GM20431 (cell line): ENCODE measurements at regions not wholly inside any gene's neighbourhood (a gene's known extent, or its start where the extent isn't known, plus 50 kb on each side); places are given as distances from the start of the nearest gene placed in this dataset.
"Not testable (repeated sequence)": the region's sequence is repeated elsewhere in the genome, so short reads cannot be mapped to it uniquely, and the experiment has no call there.

Experiments
- in situ Hi-C: fragments of 300-500 bp; cut with MseI, MboI; formaldehyde crosslinking; loops from one replicate; pipeline ENCODE4 v1.15.0; 2020; ENCODE audit warnings: low sequenced_read_pairs; ENCODE audit not compliant: unreplicated experiment

- in situ Hi-C loops = no loop called here
Measured at GRCh38 chr12:92414170-92415070, 268.8 kb upstream of the BTG1 start.

DNA sequence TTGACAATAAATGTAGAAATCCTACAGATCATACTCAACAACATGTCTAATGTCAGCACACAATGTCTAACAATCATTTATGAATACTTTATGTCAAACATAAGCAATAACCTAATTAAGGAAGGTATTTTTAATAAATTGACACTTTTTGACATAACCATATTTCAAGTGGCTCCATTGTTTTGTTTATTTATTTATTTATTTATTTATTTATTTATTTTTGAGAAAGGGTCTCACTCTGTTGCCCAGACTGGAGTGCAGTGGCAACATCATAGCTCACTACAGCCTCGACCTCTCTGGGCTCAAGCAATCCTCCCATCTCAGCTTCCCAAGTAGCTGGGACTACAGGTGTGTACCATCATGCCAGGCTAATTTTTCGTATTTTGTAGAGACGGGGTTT lies 267.6 kb upstream of the BTG1 start:
- in situ Hi-C loops = no loop called here

DNA sequence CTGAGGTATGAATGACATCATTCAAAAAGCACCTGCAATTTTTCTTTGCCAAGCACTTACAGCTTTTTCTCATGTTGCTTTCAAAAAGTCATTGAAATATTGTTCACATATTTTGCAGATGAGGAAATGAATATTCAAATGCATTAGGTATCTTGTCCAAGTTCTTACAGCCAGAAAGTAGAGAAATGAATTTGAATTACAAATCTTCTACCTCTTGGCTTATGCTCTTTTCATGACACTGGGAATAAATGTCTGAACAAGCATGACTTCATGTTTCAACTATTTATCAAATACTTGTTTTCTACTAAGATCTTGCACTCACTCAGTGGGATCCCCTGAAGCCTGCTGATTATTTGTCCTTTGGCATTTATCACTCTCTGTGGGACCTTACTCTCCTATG lies 267.2 kb upstream of the BTG1 start:
- in situ Hi-C loops = no loop called here

DNA sequence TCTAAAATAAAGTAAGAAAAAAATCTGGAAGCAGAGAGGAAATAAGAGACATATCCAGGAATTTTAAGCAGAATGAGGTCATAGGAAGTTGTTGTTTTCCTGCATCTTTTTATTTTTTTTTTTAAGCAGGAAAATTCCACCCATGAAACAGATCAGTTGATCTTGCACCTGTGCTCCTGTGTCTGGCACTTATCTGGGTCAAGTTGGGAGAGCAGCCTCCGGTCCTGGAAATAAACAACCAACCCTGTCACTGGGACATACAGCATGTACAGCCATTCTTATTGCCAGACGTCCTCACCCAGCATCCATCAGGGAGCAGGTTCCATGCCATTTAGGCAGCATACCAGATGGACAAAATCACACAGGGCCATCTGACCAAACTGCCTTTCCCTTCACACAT lies 266.0 kb upstream of the BTG1 start:
- in situ Hi-C loops = no loop called here

DNA sequence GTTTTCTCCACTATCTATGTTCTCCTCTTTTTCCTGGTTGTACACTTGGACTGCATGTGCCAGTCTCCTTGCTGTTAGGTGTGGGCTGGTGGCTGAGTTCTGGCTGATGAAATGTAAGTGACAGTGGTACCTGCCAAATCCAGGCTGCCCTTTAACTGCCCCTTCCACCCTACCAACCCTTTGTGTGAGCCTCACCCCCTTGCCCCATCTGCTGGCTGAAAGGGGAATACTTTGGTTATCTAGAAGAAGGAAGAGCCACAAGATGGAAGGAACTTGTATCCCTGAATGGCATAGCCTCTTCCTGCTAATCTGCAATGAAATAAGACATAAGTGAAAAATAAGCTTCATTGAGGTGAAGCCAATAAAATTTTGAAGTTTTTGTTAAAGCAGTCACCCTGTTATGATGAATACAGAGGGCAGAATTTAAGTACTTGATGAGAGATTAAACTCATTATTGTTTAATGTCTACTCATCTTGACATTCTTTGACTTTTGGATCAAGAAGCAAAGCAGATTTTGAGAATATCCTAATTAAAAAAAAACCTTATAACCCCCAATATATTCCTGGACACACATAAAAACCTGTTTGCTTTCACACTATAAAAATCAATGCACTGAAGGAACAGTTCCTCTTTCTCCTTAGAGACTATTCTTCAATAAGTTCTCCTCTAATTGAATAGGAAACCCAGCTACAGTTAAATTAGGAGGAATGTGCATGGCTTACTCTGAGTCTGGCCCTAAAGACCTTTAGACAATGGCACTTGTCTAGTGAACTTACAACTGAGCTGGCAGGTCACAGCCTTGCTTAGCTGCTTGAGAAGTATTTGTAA lies 262.6 kb upstream of the BTG1 start:
- in situ Hi-C loops = no loop called here

DNA sequence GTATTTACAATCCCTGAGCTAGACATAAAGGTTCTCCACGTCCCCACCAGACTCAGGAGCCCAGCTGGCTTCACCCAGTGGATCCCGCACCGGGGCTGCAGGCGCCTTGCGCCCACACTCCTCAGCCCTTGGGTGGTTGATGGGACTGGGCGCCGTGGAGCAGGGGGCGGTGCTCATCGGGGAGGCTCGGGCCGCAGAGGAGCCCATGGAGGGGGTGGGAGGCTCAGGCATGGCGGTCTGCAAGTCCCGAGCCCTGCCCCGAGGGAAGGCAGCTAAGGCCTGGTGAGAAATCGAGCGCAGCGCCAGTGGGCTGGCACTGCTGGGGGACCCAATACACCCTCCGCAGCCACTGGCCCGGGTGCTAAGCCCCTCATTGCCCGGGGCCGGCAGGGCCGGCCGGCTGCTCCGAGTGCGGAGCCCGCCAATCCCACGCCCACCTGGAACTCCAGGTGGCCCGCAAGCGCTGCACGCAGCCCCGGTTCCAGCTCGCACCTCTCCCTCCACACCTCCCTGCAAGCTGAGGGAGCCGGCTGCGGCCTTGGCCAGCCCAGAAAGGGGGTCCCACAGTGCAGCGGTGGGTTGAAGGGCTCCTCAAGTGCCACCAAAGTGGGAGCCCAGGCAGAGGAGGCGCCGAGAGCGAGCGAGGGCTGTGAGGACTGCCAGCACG lies 260.9 kb upstream of the BTG1 start:
- in situ Hi-C loops = not testable (repeated sequence)

GRCh38 chr12:92405801-92406251 lies 260.2 kb upstream of the BTG1 start:
- in situ Hi-C loops = not testable (repeated sequence)

DNA sequence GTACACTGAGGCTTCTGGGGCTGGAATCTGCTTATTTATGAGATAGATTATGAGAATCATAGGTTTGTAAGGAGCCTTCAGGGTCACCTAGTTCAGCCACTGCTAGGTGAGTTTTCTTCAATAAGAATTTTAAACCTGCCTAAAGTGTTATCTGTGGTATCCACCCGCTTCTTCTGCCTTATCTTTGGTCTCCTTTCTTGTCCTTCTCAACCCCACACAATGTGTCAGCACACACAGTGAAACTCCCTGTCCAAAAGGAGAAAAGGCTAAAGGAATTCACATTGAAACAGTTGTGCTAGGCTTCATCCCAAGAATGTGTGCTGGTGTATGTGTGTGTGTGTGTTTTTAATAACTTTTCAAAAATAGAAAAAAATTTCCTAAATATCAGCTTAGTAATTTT lies 259.3 kb upstream of the BTG1 start:
- in situ Hi-C loops = no loop called here

DNA sequence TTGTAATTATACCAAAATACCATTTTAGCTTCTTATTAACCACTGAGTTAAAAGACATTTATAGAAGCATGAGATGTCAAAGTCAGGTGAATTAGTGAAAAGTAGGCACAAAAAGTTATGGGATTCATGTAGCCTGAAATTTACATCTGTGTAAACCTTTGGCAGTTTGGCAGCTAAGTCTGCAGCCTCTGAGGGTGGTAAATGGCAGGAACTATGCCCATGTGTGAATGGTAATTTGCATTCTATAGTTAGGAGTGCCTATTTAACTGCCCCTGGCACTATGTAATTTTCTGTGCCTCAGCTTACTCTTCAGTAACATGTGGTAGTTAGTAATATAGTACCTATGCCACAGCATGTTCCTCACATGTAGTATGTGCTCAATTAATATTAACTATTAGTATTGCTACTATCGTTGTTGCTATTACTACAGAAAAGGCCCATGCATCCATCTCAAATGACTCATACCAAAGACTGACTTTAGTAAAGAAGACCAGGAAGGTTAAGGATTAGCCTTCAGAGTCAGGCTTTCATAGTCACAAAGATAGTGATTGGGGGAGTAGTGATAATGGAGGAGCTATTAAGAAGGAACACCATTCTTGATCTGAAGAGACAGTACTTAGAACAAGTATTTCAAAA lies 258.7 kb upstream of the BTG1 start:
- in situ Hi-C loops = no loop called here

GRCh38 chr12:92403210-92404175 lies 257.8 kb upstream of the BTG1 start:
- in situ Hi-C loops = no loop called here

DNA sequence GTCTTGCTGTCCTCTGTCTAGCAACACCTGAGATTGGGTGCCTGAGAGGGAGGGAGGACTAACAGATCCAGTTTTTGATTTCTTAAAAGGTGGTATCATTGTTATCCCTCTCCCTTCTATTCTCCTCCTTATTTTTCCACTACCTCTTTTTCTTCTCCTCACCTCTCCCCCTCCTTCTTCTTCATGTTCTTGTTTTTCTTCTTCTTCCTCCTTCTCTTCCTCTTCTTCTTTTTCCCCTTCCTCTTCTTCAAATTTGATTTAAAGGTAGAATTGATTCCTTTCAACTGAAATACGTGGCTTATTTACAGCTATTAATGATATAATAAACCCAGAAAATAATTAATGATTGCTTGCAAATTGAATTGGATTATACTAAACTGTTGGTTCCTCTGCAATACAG lies 256.8 kb upstream of the BTG1 start:
- in situ Hi-C loops = no loop called here

- in situ Hi-C loops = no loop called here
Measured at GRCh38 chr12:92400006-92400405, 254.4 kb upstream of the BTG1 start.

DNA sequence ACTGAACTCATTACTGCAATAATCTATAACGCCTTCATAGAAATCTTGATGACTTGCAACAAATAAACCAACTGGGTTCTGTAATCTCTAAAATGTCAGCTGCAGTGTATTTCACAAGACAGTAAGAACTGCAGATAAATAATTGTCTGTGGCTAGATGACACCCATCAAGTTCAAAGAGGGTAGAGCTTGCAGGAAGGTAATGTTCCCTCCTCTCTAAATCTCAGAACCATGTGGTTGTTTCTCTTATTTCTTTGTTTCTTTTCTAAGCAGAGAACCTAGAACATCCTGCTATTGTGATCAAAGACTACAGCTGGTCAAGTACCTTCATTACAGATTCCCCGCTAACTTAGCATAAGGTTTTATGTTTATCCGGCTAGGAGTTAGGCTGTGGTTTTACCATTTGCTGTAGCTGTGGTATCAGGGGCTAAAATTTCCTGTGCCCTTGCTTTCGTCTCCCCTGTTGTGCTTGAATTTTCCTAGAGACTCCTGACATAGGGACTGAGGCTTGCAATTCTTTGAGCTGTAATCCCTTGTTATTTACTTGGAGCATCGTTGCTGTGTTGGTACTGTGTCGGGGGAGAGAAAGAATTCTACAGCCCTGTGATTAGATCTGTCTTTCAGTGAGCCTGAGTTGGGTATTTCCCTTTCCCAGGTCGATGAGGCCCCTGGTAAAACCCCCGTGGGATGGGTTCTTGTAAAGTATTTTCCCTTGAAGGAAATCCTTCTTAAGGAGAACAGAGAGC lies 253.1 kb upstream of the BTG1 start:
- in situ Hi-C loops = no loop called here

- in situ Hi-C loops = no loop called here
Measured at GRCh38 chr12:92396647-92397252, 251.1 kb upstream of the BTG1 start.

- in situ Hi-C loops = no loop called here
Measured at GRCh38 chr12:92395322-92395721, 249.7 kb upstream of the BTG1 start.

- in situ Hi-C loops = no loop called here
Measured at GRCh38 chr12:92394895-92395294, 249.2 kb upstream of the BTG1 start.

DNA sequence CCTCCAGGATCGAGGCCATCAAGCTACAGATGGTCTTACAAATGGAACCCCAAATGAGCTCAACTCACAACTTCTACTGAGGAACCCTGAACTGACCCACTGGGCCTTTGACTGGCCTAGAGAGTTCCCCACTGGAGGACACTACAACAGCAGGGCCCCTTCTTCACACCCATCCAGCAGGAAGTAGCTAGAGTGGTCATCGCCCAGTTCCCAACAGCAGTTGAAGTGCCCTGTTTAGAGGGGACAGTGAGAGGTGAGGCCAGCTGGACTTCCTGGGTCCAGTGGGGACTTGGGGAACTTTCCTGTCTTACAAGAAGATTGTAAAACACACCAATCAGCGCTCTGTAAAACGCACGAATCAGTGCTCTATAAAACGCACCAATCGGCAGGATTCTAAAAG lies 247.9 kb upstream of the BTG1 start:
- in situ Hi-C loops = no loop called here

- in situ Hi-C loops = not testable (repeated sequence)
Measured at GRCh38 chr12:92391726-92392125, 246.1 kb upstream of the BTG1 start.
